ENCODE measurements at regions not wholly inside any gene's neighbourhood (a gene's known extent, or its start where the extent isn't known, plus 50 kb on each side); places are given as distances from the start of the nearest gene placed in this dataset.

- TF ChIP-seq POLR2A (IDR thresholded peaks at IDR 0.05) (no peak), POLR2AphosphoS5 (IDR thresholded peaks at IDR 0.05) (no peak)
- TF ChIP-seq, protein P1, sequence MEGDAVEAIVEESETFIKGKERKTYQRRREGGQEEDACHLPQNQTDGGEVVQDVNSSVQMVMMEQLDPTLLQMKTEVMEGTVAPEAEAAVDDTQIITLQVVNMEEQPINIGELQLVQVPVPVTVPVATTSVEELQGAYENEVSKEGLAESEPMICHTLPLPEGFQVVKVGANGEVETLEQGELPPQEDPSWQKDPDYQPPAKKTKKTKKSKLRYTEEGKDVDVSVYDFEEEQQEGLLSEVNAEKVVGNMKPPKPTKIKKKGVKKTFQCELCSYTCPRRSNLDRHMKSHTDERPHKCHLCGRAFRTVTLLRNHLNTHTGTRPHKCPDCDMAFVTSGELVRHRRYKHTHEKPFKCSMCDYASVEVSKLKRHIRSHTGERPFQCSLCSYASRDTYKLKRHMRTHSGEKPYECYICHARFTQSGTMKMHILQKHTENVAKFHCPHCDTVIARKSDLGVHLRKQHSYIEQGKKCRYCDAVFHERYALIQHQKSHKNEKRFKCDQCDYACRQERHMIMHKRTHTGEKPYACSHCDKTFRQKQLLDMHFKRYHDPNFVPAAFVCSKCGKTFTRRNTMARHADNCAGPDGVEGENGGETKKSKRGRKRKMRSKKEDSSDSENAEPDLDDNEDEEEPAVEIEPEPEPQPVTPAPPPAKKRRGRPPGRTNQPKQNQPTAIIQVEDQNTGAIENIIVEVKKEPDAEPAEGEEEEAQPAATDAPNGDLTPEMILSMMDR (IDR thresholded peaks at IDR 0.05), result no peak
These were observed 324.4 kb upstream of the ADAMTSL1 start for GRCh38 chr9:18149471-18150011.
